HG03442 (cell line): ENCODE measurements at regions not wholly inside any gene's neighbourhood (a gene's known extent, or its start where the extent isn't known, plus 50 kb on each side); places are given as distances from the start of the nearest gene placed in this dataset.
"Not testable (repeated sequence)": the region's sequence is repeated elsewhere in the genome, so short reads cannot be mapped to it uniquely, and the experiment has no call there.

Source experiments
- ATAC-seq: cut with Tn5 transposase; IDR thresholded peaks from one replicate; pipeline ENCODE4 v1.9.1; 2021; ENCODE audit warnings: mild to moderate bottlenecking, moderate library complexity; ENCODE audit not compliant: unreplicated experiment

DNA sequence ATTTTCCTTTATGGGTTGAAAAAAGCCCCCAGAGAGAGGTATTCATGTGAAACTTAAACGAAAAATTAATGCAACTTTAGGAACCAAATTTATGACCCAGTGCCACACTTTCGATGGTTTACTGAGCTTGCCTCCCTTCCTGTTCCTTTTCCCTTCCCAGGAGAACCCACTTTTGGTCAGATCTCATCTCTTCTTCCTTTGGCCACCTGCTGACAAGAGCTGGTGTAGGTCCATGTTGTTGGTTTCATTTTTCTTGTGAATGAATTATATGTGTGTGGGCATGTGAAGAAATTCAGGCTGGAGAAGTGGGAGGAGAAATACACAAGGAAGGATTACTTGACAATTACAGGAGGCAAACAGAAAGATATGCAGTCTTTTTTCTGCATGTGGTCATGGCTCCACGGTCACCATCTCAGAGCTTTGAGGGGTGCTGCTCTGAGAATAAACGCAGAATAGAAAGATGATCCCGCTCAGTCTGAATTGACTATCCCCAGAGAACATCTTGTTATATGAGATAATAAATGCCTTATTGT is 111.3 kb upstream of the TCF4 start:
- no peak for ATAC-seq

DNA sequence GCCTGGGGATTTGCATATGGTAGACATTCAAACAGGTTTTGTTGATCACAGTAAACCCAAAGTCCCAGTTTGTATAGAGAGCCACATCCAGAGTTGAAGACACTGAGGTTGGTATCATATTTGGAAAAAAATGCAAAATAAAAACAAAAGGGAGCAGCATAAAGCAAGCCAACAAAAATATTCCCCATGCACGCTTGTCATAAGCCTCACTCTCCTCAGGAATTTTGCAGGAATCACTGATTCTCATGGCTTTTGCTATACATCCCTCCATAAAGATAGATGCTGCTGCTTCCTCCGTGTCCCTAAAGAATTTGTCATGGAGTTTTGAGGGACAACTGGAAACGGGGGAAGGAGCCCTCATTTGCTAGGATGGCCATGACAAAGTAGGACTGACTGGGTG is 108.8 kb upstream of the TCF4 start:
- ATAC-seq, result no peak

DNA sequence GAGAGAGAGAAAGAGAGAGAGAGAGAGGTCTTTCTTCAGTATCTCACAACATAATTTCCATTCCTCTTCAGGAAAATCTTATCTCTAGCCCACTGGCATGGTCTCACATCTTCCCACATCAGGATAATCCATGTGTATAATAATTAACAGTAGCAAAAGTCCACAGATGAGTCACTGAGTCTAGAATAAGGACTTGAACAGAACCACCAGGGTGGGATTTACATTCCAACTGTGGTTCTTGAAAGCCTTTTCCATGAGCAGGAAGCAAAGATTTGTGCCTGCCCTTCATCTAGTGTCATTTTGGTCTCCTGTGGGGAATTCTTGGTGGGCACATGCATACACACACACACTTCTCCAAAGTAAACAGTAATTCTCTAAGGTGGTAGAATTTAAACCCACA is 107.1 kb upstream of the TCF4 start:
- no peak for ATAC-seq

DNA sequence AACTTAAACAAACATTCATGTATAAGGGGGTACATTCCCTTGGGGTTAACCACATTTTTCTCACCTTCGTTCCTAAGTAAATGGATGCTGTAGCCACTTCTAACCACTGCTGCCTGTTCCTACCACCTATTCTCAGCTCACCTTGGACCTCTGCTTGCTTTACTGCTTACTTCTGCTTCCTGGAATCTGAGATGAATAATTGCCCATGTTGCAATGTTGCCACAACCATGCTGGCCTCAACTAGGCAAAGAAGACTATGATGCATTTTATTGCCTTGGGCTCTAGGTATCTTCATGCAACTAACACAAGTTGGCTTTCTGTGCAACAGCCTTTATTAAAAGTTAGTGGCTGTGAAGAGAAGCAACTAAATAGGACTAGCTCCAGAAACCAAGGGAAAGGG is 106.3 kb upstream of the TCF4 start:
- no peak for ATAC-seq

DNA sequence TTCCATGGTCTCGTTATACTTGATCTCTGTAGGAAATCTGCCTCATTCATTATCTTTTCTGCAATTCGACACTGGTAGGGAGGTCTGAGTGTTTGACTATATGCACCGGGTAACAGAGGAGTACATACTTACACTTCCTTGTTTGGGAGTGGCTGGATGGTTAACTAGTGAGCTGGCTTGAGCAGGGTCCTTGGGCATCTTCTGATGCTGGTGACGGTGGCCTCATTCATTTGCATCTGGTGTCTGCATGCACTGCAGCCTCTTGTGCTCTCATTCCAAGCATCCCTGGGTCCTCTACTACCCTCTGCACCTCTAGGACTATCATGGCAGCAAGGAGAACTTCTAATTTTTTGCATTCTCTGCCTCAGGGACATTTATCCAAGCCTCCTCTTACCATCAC is 100.0 kb upstream of the TCF4 start:
- no peak for ATAC-seq

DNA sequence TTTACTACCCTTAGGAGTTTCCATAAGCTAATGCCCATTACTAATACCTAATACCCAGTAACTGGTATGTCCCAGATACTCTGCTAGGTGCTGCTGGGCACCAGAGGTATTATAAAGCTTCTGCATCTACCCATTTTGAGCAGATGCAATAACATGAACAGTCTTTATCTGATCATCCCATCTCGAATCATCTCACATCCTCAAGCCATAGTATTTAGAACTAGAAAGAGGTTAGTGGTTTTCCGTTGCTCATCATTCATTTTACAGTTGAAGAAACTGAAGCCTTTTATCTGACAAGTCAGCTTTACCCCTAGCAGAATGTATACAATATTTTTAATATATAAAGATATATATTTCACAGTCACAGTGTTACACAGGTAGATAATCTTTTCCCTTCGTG is 99.1 kb upstream of the TCF4 start:
- no peak for ATAC-seq

DNA sequence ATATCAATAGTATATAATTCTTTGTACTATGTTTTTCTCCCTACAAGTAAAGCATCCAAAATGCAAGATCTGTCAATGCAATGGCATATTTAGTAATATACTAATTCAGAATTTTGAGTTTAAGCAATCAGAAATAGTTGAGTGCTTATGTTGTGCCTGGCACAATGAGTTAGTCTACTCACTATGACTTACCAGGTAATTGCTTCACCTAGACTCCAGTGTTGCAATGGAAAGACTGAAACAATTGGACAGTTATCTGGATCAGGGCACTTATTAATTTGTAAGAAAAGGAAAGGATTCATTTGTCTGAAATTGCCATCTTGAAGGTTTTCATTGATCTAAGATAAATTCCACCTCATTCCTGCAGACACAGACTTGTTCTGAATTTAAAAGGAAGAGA is 97.6 kb upstream of the TCF4 start:
- no peak for ATAC-seq

DNA sequence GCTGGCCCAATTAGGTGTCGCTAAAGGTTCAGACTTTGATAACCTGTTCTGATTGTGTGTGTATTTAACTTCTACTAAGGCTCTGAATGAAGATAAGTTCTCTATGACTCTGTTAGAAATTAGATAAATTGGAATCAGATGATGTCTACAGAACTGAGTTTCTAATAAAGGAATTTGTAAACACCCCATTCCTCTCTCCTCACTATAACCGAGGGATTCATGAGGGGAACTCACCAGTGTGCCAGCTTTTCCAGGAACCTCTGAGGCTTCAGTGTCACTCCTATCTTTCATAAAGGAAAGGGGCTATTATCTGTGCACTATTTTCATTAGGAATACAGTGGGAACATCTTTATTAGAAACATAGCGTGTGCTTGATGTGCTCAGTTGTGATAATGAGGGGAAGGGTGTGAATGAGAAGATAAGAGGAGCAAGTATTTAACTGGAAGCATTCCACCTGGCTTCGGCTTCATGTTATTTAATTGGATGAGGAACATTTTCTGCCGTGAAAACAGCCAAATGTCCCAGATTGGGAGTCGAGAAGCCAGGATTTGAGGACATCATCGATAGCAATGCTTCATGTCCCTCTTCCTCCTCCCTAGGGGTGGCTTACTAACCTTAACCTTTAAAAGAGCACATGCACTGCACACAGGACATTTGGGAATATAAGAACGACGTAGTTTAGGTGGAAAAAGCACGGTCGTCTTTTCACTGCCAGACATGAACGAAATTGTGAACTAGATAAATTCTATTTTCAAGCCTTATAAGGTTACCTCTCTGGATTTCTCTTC is 84.8 kb upstream of the TCF4 start:
- ATAC-seq, result no peak

DNA sequence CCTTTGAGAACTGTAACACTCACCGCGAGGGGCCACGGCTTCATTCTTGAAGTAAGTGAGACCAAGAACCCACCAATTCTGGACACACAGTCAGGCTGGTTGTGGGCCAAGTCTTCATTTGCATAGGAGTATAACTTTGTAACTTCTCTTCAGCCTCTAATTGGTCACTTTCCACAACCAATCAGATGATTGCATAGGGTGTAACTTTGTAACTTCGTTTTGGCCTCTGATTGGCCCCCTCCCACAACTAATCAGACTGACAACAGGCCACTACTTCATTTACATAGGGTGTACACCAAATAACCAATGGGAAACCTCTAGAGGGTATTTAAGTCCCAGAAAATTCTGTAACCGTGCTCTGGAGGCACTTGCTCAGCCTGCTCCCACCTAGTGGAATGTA is 77.5 kb upstream of the TCF4 start:
- no peak for ATAC-seq

DNA sequence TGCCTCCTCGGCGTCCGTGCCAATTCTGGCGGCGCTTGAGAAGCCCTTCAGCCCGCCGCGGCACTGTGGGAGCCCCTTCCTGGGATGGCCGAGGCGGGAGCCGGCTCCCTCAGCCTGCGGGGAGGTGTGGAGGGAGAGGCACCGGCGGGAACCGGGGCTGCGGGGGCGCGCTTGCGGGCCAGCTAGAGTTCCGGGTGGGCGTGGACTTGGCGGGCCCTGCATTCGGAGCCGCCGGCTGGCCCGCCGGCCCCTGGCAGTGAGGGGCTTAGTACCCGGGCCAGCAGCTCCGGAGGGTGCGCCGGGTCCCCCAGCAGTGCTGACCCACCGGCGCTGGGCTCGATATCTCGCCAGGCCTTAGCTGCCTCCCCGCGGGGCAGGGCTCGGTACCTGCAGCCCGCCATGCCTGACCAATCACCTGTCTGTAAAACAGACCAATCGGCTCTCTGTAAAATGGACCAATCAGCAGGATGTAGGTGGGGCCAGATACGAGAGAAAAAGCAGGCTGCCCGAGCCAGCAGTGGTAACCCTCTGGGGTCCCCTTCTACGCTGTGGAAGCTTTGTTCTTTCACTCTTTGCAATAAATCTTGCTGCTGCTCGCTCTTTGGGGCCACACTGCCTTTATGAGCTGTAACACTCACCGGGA is 76.9 kb upstream of the TCF4 start:
- ATAC-seq, result not testable (repeated sequence)

DNA sequence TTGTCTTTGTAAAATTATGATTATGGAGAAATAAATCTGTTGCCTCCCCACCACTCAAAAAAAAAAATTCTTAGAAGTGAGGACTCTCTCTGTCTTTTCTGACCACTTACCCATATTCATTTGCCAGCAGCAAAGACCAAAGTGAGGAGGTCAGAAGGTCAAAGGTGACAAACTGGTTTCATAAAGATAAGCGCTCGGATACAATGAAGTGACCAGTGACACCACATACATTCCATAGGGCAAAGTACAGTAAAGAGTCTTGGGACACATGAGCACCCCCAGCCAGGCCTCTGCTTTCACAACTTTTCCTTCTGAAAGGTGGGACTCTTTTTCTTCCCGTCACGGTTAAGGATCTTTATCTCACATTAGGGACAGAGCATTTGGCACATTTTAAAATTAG is 75.9 kb upstream of the TCF4 start:
- no peak for ATAC-seq

DNA sequence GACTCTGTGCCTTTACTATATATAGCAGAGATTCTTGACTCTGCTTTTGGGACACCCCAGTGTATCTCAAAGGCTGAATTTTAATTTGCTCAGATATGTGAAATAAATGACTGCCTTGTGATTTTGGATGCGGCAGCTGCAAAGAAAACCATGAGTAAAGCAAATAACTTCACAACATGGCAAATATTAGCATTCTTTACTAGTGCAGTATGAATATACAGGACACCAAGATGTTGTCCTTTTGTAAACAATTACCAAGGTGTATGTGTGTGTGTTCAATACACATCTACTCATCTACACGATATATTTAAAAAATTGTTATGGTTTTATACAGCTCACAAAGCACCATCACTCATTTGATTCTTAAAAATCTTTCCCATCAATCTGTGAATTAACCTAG is 70.6 kb upstream of the TCF4 start:
- no peak for ATAC-seq

DNA sequence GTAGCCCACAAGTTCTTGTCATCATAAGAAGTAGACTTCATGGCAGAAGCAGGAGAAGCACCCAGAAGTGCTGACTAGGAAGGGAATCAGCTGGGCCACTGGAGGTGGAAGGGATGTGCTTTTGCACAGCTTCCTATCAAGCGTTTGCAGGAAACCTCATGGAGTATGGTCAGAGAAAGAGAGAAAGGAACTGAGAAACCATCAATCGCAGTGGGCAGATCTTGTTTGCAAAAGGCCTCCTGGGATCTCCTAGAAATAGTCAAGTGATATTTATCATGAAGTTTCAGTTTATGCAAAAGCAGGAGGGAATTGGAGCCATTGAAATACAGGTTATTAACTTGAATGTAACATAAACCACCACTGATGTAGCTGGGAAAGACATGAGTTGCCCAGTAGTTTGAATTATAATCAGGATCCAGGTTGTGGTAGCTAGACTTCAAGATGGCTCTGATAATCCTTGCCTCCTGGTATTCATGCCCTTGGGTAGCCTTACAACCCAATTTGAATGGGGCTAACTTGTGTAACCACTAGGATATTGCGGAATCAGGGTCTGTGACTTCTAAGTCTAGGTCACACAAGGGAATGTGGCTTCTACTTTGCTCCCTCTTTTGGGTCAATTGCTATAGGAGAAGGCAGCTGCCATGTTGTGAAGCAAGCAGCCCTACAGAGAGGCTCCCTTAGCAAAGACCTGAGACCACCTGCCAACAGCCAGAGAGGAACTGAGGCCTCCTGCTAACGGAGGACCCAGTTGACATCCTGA is 69.8 kb upstream of the TCF4 start:
- ATAC-seq, result no peak

DNA sequence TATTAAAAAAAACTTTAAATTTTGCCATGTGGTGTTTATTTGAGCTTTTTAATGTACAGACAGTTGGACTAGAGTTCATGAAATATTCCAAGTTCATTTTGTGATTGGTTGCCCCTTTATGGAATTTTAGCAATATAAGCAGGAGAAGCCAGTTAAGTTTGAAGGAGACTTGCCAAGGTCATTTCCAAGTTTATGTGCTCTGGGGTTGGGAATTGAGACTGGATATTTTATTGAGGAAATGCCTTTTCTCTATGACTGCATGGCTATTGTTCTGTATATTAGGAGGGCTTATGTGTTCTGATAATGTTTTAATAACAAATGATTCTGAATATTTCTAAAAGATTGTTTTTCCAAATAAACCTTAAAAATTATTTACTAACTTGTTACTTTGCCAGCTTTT is 67.0 kb upstream of the TCF4 start:
- ATAC-seq, result no peak

DNA sequence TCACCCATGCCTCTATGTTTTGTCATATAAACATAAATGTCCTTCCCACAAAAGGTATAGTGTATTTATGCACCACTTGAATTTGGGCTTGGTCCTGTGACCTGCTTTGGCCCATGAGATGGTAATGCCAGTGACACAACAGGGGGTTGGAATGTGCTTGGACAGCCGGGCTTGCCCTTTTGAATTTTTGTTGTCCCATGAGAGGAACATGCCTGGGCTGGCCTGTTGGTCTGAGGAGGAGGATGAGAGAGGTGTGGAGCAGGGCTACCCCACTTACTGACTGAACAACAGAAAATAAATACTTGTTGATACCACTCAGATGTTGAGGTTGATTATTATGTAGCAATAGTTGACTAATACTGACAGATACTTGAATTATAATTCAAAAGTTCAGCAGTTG is 63.2 kb upstream of the TCF4 start:
- no peak for ATAC-seq

DNA sequence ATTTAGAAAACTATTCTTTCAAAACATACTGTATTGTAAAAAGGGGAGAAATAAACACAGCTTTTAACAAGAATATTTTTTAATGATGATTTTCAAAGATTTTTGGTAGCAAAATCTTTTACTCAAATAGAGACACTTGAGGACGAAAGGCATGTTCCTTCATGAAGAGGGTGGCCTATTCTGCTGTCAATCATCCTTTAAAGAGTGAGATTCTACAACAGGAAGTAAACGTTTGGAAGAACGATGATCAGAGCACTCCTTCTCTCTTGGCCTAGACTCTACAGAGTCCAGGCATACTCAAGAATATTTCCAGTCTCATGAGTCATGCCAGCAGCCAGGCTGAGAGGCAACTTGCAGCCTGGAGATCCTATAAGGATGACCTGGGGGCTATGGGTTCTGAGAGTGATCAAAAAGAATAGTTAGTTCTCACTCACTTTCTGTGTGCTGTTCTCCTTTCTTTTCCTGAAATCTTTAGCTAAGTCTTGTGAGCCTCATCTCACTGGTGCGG is 62.4 kb upstream of the TCF4 start:
- no peak for ATAC-seq

DNA sequence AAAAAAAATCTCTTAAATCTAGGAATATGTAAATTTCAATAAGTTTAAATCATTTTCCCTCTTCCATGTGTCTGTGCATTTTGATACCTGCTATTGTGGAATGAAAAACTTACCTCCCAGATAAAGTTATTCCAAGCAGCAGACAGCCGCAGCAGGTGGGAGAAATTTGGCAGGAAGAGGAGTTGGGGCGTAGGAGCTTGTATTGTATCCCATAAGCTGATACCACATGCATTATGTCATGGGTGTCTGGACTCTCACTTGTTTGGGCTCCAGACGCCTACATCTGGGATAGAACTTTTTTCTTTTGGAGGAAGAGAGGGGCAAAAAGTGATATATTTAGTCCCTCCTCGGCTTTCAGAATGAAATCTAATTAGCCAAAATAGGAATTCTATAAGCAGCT is 59.3 kb upstream of the TCF4 start:
- ATAC-seq, result no peak

DNA sequence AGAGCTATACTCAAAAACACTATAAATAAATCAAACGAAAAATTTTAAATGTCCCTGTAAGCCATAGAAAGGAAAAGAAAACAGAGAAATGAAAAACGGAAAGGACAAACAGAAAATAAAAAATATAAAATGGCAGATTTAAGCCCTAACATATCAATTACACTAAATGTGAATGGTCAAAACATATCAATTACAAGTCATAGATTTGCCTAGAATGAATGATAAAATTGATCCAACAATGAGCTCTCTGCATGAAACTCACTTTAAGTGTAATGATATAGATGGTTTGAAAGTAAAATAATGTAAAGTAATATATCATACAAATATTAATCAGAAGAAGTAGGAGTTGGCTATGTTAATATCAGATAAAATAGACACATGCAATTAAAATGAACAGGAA is 54.2 kb upstream of the TCF4 start:
- ATAC-seq, result no peak

DNA sequence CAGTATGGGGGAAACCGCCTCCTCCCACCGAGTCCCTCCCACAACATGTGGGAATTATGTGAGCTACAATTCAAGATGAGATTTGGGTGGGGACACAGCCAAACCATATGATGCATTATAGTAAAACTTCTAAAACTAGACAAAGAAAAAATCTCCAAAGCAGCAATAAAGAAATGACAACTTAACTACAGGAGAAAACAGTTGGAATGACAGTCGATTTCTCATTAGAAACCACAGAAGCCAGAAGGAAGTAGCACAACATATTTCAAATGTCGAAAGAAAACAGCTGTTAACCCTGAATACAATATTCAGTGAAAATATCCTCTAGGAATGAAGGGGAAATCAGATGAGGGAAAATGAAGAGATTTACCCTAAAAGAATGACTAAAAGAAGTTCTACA is 53.5 kb upstream of the TCF4 start:
- ATAC-seq, result no peak
